GM18505 (cell line): ENCODE measurements at regions not wholly inside any gene's neighbourhood (a gene's known extent, or its start where the extent isn't known, plus 50 kb on each side); places are given as distances from the start of the nearest gene placed in this dataset.

ENCODE experiments used
- ATAC-seq: cut with Tn5 transposase; IDR thresholded peaks from one replicate; pipeline ENCODE4 v1.9.1; 2021; ENCODE audit not compliant: unreplicated experiment
- POLR2A ChIP-seq: IDR thresholded peaks from 4 replicates; pipeline ENCODE4 v1.6.1; 2011; ENCODE audit warnings: borderline replicate concordance; ENCODE audit not compliant: insufficient read depth, insufficient read length; ENCODE audit errors: extremely low read depth

DNA sequence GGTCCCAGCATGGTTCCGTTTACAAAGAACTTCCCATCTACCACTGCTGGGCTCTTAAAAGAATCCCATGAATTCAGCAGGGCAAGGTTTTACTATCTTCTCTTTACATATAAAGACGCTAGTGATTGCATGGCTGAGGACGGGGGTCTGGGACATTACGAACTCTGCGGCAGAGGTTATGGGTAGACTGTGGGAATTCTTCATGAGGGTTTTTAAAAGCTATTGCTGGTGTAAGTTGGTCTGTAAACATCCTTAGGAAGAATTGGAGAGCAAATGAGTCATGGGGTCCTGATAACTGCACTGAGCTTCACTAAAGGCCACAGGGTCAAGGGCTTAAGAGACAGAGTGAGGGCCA, 53.1 kb upstream of the TMEM72 start:
- ATAC-seq: no peak
- TF ChIP-seq POLR2A: no peak

DNA sequence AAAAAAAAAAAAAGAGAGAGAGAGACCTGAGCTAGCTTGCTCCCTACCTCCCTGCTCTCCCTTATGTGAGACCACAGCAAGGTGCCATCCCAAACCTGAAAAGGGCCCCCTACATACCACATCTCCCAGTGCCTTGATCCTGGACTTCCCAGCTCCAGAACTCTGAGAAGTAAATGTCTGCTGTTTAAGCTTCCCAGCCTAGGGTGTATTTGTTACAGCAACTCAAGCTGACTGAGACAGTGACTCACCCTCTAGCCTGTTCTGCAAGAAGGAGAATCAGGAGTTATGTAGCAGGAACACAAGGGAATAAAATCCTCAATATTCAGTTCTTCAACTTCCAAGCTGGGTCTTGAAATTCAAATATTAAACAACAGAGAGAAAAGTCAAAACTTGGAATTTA, 52.1 kb upstream of the TMEM72 start:
- no peak for TF ChIP-seq POLR2A
- no peak for ATAC-seq

DNA sequence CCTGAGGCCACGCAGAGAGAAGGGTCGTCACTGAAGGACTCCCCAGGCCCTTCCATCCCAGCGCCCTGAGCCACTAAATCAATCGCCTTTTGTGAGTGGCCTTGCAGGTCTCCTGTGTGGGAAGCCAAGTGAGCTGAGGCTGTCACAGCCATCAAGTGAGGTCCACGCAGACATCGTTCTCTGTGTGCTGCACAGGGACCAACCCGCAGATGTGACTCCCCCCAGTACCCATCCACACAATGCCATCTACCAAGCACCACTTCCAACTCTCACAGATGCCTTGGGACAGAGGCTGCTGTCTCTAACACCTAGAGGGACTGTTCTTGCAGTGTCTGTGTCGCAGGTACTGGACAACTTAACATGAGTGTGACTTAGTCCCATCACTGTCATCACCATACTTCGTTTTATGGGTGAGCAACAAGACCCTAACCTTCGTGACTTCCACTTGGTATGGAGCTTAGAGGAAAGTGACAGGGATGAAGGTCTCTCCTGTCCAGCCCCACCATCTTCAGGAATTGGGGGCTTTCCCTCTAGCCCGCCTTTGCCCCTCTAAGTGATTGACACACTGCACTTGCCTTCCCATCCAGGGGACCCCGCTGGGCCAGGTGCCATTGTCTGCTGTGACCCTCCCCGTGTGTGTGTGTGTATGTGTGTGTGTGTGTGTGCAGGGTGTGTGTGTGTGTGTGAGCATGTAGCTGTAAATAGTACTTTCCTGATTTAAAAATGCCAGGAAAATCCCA, 51.4 kb upstream of the TMEM72 start:
- no peak for TF ChIP-seq POLR2A
- ATAC-seq: no peak

DNA sequence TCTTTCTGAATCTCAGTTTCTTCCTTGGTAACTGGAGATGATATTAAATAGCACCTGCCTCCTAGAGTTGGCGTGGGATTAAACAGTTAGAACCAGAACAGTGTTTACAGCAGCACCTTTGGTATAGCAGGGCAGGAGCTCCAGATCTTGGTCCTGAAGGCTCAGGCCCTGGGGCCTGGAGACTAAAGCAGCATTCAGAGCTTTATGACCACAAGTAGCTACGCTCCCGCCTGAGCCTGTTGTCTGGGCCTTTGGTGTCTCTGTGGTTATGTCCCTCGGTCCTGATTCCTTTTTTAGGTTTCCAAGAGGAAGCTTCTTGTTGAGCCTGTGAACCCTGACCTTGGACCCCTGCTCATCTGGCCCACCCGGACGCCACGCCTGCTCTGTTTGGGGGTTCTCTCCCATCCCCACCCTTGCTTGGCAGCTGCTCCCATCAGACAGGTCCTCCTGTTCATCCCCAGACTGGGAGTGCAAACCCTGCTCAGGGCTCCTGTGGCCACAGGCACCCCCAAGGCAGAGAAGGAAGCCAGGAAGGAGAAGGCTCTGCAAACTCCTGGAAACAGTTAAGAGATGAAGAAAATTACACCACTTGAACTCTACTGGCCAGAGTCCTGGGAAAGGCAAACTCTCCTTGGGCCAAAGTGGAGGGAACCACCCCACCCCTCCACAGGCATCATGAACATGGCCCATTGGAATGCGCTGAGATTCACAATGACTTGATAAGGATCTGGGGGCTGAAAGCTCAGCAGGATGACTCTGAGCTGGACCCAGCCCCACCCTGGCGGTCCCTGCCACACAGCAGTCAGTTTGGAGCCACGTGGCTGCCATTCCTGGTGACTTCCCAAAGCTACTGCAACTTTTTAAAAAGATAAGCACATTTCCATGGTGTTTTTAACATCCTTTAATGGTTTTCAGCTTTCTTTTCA, 50.1 kb upstream of the TMEM72 start:
- no peak for ATAC-seq
- TF ChIP-seq POLR2A: no peak
